ENCODE measurements at regions not wholly inside any gene's neighbourhood (a gene's known extent, or its start where the extent isn't known, plus 50 kb on each side); places are given as distances from the start of the nearest gene placed in this dataset.

- dilution Hi-C loops (cut with HindIII; ENCODE audit: low sequenced_read_pairs, unreplicated experiment) (no loop called here), in situ Hi-C loops (cut with MboI; ENCODE audit: low sequenced_read_pairs) (no loop called here), intact Hi-C loops (cut with micrococcal nuclease) (no loop called here)
- ChIA-PET CTCF (interaction anchor here (1.3 kb wide), 1 partner anchor 21 kb away, joined by 3 read pairs; no protein-coding TSS in a partner anchor), POLR2A (ENCODE audit: unreplicated experiment) (no interaction called here)
- Histone ChIP-seq H2BK20ac (ENCODE audit: low read depth, low read length) (peak overlapping the region; percentile 81; the same call in 1 of the 2 replicates), H2BK15ac (ENCODE audit: low read depth, low read length) (0 out of 3 replicates have a peak overlapping the region, but pooled peaks have one; percentile 28), H3K4me3 (ENCODE audit: insufficient read depth, low read depth, low read length) (no peak overlapping the region), H2AFZ (replicated peaks; ENCODE audit: low read length, poor library complexity) (no peak overlapping the region), H4K20me1 (ENCODE audit: insufficient read depth, low read length) (no peaks in the 10 kb centered on the region), H2BK5ac (ENCODE audit: low read depth, low read length, poor library complexity, severe bottlenecking) (no peak overlapping the region), H3K4ac (ENCODE audit: low read depth, low read length) (no peak overlapping the region), H3K9me1 (ENCODE audit: insufficient read depth, low read length) (no peaks in the 10 kb centered on the region), H3K36me3 (ENCODE audit: control insufficient read depth, insufficient read depth, low read length) (no peaks in the 10 kb centered on the region), H2BK120ac (ENCODE audit: low read depth, low read length) (peak overlapping the region; percentile 57; the same call in 1 of the 2 replicates), H3K79me1 (ENCODE audit: low read depth in 1 of 2, low read length in 2 of 2) (no peaks in the 10 kb centered on the region), H3K18ac (ENCODE audit: low read depth, low read length) (no peak overlapping the region), H3K14ac (replicated peaks; ENCODE audit: low read depth, low read length) (no peak overlapping the region), H3K56ac (ENCODE audit: extremely low read depth, insufficient read depth, low read length) (no peak overlapping the region), H3K27ac (ENCODE audit: insufficient read depth, low read length) (no peak overlapping the region), H4K8ac (ENCODE audit: low read depth in 2 of 2, low read length in 2 of 2) (no peak overlapping the region), H3K4me1 (ENCODE audit: control insufficient read depth, insufficient read depth, low read length) (peaks cover 4% of the 10 kb centered on the region), H3K9me3 (ENCODE audit: control insufficient read depth, insufficient read depth, low read length) (no peaks in the 10 kb centered on the region), H2AK5ac (ENCODE audit: low read depth, low read length) (no peak overlapping the region), H4K5ac (ENCODE audit: low read depth, low read length) (no peak overlapping the region), H4K91ac (ENCODE audit: insufficient read depth, low read depth, low read length) (no peak overlapping the region), H3K9ac (ENCODE audit: low read depth, low read length) (no peak overlapping the region), H3K27me3 (ENCODE audit: control insufficient read depth, insufficient read depth, low read length) (no peaks in the 10 kb centered on the region), H2AK9ac (replicated peaks; ENCODE audit: low read depth, low read length, poor library complexity) (no peak overlapping the region), H3K23ac (ENCODE audit: low read depth, low read length) (no peak overlapping the region), H3K4me2 (ENCODE audit: low read depth, low read length) (no peak overlapping the region)
- WGBS, 2 experiments (ENCODE audit: extremely low coverage in 2 of 2, insufficient read length in 1 of 2): no CpG with 5 or more reads among the region's 1 CpG
- no peak for DNase-seq
- no peak for ATAC-seq (ENCODE audit: low read depth)
- no TSS peak for BruUV-seq (replicated peaks)
- TF ChIP-seq MAZ (IDR thresholded peaks at IDR 0.05; ENCODE audit: borderline replicate concordance, low read depth, low read length) (no peak), FOS (IDR thresholded peaks at IDR 0.05; ENCODE audit: low read depth, low read length) (no peak), NFE2L2 (IDR thresholded peaks at IDR 0.05; ENCODE audit: low read depth, low read length) (no peak), POLR2A (IDR thresholded peaks at IDR 0.05; ENCODE audit: low read depth, low read length) (no peak), CEBPB (IDR thresholded peaks at IDR 0.05; ENCODE audit: low read depth, low read length) (no peak), BHLHE40 (IDR thresholded peaks at IDR 0.05; ENCODE audit: low read depth, low read length) (no peak), CHD1 (IDR thresholded peaks at IDR 0.05; ENCODE audit: low read depth, low read length) (no peak), RAD21 (IDR thresholded peaks at IDR 0.05; ENCODE audit: low read length) (no peak), CTCF (conservative IDR thresholded peaks at IDR 0.05; ENCODE audit: low read depth, low read length) (no peak), RCOR1 (IDR thresholded peaks at IDR 0.05; ENCODE audit: insufficient replicate concordance, low read length) (no peak), USF2 (IDR thresholded peaks at IDR 0.05; ENCODE audit: low read depth, low read length) (no peak)
Measured at GRCh38 chr2:125424266-125424785, 1231.6 kb upstream of the GYPC start.

All from IMR-90 (cell line).